Astrocyte (in vitro differentiated cells and primary cell): ENCODE measurements at regions not wholly inside any gene's neighbourhood (a gene's known extent, or its start where the extent isn't known, plus 50 kb on each side); places are given as distances from the start of the nearest gene placed in this dataset.

Experiments used
- DNase-seq: peaks from one replicate; pipeline ENCODE4 v3.0.0-alpha.2; 2010; ENCODE audit warnings: low read depth
- FAIRE-seq: peaks from 2 replicates; lab custom pipeline; 2011; peaks lifted over from hg19 to GRCh38; lab: Jason Lieb, UNC
- H2AFZ ChIP-seq: 2 replicates; pipeline ENCODE4 v1.6.0; 2012; ENCODE audit warnings: low read depth, low read length, inconsistent platforms
- H3K27ac ChIP-seq: 2 replicates; pipeline ENCODE4 v1.5.1; 2011; ENCODE audit warnings: low read depth, low read length, inconsistent platforms
- H3K27me3 ChIP-seq: 2 replicates; pipeline ENCODE4 v1.6.0; 2011; ENCODE audit warnings: low read length, inconsistent platforms; ENCODE audit not compliant: insufficient read depth
- H3K36me3 ChIP-seq: 2 replicates; pipeline ENCODE4 v1.5.1; 2011; ENCODE audit warnings: low read length, inconsistent platforms; ENCODE audit not compliant: insufficient read depth
- H3K4me1 ChIP-seq: 2 replicates; pipeline ENCODE4 v1.5.1; 2011; ENCODE audit warnings: low read length, inconsistent platforms; ENCODE audit not compliant: insufficient read depth
- H3K4me2 ChIP-seq: 2 replicates; pipeline ENCODE4 v1.6.0; 2012; ENCODE audit warnings: low read length, inconsistent platforms
- H3K4me3 ChIP-seq: 2 replicates; pipeline ENCODE4 v1.5.1; 2011; ENCODE audit warnings: low read depth, mild to moderate bottlenecking, low read length, inconsistent platforms; ENCODE audit not compliant: insufficient read depth
- H3K79me2 ChIP-seq: 2 replicates; pipeline ENCODE4 v1.6.0; 2012; ENCODE audit warnings: mild to moderate bottlenecking, low read length, inconsistent platforms; ENCODE audit not compliant: insufficient read depth
- H3K9ac ChIP-seq: 2 replicates; pipeline ENCODE4 v1.6.0; 2012; ENCODE audit warnings: mild to moderate bottlenecking, low read length, inconsistent platforms
- H3K9me3 ChIP-seq: 2 replicates; pipeline ENCODE4 v1.5.1; 2012; ENCODE audit warnings: low read depth, mild to moderate bottlenecking, low read length, inconsistent platforms; ENCODE audit not compliant: insufficient read depth
- H4K20me1 ChIP-seq: 2 replicates; pipeline ENCODE4 v1.6.0; 2012; ENCODE audit warnings: low read length, inconsistent platforms; ENCODE audit not compliant: insufficient read depth
- H3K27ac Mint-ChIP-seq: one replicate; pipeline ENCODE4 v1.8.0; 2021; ENCODE audit warnings: mild to moderate bottlenecking, mixed read lengths; ENCODE audit not compliant: unreplicated experiment
- H3K27me3 Mint-ChIP-seq: one replicate; pipeline ENCODE4 v1.8.0; 2021; ENCODE audit warnings: low read depth, mixed read lengths; ENCODE audit not compliant: unreplicated experiment
- H3K36me3 Mint-ChIP-seq: one replicate; pipeline ENCODE4 v1.8.0; 2021; ENCODE audit warnings: low read depth, mixed read lengths; ENCODE audit not compliant: unreplicated experiment
- H3K4me1 Mint-ChIP-seq: one replicate; pipeline ENCODE4 v1.8.0; 2021; ENCODE audit warnings: low read depth, mixed read lengths; ENCODE audit not compliant: unreplicated experiment
- H3K4me3 Mint-ChIP-seq: one replicate; pipeline ENCODE4 v1.8.0; 2021; ENCODE audit warnings: mild to moderate bottlenecking, moderate library complexity, mixed read lengths; ENCODE audit not compliant: unreplicated experiment
- H3K9me3 Mint-ChIP-seq: one replicate; pipeline ENCODE4 v1.8.0; 2021; ENCODE audit warnings: mild to moderate bottlenecking, mixed read lengths; ENCODE audit not compliant: unreplicated experiment
- CTCF ChIP-seq: IDR thresholded peaks from 2 replicates; pipeline ENCODE4 v1.5.1; 2011; ENCODE audit warnings: low read depth, mild to moderate bottlenecking, inconsistent platforms, low read length, moderate library complexity; ENCODE audit not compliant: insufficient read depth
- EZH2 ChIP-seq: IDR thresholded peaks from 2 replicates; pipeline ENCODE4 v1.6.1; 2012; ENCODE audit warnings: mild to moderate bottlenecking, low read length, inconsistent platforms; ENCODE audit not compliant: insufficient read depth

GRCh38 chr4:130163701-130164100, 1067.7 kb downstream of the C4orf33 start:
- H3K9ac ChIP-seq: no peak overlapping the region
- H3K27me3 Mint-ChIP-seq: no peaks in the 10 kb centered on the region
- no peaks in the 10 kb centered on the region for H3K9me3 Mint-ChIP-seq
- DNase-seq (no peak), FAIRE-seq (no peak)
- no peaks in the 10 kb centered on the region for H4K20me1 ChIP-seq
- H3K27me3 ChIP-seq: no peaks in the 10 kb centered on the region
- H3K36me3 Mint-ChIP-seq: no peaks in the 10 kb centered on the region
- no peak overlapping the region for H3K27ac ChIP-seq
- H3K9me3 ChIP-seq: no peaks in the 10 kb centered on the region
- H3K27ac Mint-ChIP-seq: no peak overlapping the region
- TF ChIP-seq EZH2: no peak
- H3K36me3 ChIP-seq: no peaks in the 10 kb centered on the region
- no peak overlapping the region for H2AFZ ChIP-seq
- no peaks in the 10 kb centered on the region for H3K4me1 ChIP-seq
- no peak overlapping the region for H3K4me3 ChIP-seq
- H3K4me1 Mint-ChIP-seq: no peaks in the 10 kb centered on the region
- no peak overlapping the region for H3K4me2 ChIP-seq
- no peak overlapping the region for H3K4me3 Mint-ChIP-seq
- no peaks in the 10 kb centered on the region for H3K79me2 ChIP-seq

DNA sequence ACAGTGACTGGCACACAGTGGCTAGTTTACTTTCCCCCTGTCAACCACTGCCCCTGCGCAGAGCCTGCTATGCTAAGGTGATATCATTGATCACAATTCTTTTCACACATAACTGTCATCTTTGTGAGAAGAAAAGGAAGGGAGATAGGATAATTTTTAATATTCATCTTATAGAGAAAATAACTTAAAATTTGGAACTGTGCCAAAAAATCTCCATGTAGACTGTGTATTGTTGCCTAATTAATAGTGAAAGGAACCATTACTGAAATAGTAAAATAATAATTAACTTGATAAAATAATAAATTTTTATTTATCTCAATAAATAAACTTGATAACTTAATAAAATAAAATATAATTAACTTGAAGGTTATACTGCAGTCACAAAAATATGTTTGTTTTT, 1069.4 kb downstream of the C4orf33 start:
- Histone ChIP-seq H3K36me3 (no peaks in the 10 kb centered on the region), H3K4me2 (no peak overlapping the region), H3K9ac (no peak overlapping the region), H3K27me3 (no peaks in the 10 kb centered on the region), H3K9me3 (no peaks in the 10 kb centered on the region), H2AFZ (no peak overlapping the region), H3K79me2 (no peaks in the 10 kb centered on the region), H3K4me3 (no peak overlapping the region), H4K20me1 (no peaks in the 10 kb centered on the region), H3K27ac (no peak overlapping the region), H3K4me1 (no peaks in the 10 kb centered on the region)
- no peak overlapping the region for H3K27ac Mint-ChIP-seq
- no peaks in the 10 kb centered on the region for H3K9me3 Mint-ChIP-seq
- no peak overlapping the region for H3K4me3 Mint-ChIP-seq
- H3K4me1 Mint-ChIP-seq: no peaks in the 10 kb centered on the region
- TF ChIP-seq EZH2 (no peak), CTCF (no peak)
- FAIRE-seq (no peak), DNase-seq (no peak)
- no peaks in the 10 kb centered on the region for H3K36me3 Mint-ChIP-seq
- no peaks in the 10 kb centered on the region for H3K27me3 Mint-ChIP-seq

GRCh38 chr4:130172156-130172555, 1076.2 kb downstream of the C4orf33 start:
- H3K4me3 Mint-ChIP-seq: no peak overlapping the region
- Histone ChIP-seq H3K4me2 (no peak overlapping the region), H3K9ac (no peak overlapping the region), H3K27ac (no peak overlapping the region), H3K4me3 (no peak overlapping the region), H3K27me3 (no peaks in the 10 kb centered on the region), H3K9me3 (no peaks in the 10 kb centered on the region), H3K36me3 (no peaks in the 10 kb centered on the region), H3K4me1 (no peaks in the 10 kb centered on the region), H3K79me2 (no peaks in the 10 kb centered on the region), H4K20me1 (no peaks in the 10 kb centered on the region), H2AFZ (no peak overlapping the region)
- H3K9me3 Mint-ChIP-seq: no peaks in the 10 kb centered on the region
- TF ChIP-seq EZH2 (no peak), CTCF (no peak)
- no peak overlapping the region for H3K27ac Mint-ChIP-seq
- no peak for FAIRE-seq
- no peaks in the 10 kb centered on the region for H3K36me3 Mint-ChIP-seq
- no peak for DNase-seq
- H3K4me1 Mint-ChIP-seq: no peaks in the 10 kb centered on the region
- no peaks in the 10 kb centered on the region for H3K27me3 Mint-ChIP-seq
